ENCODE measurements at regions not wholly inside any gene's neighbourhood (a gene's known extent, or its start where the extent isn't known, plus 50 kb on each side); places are given as distances from the start of the nearest gene placed in this dataset.

DNA sequence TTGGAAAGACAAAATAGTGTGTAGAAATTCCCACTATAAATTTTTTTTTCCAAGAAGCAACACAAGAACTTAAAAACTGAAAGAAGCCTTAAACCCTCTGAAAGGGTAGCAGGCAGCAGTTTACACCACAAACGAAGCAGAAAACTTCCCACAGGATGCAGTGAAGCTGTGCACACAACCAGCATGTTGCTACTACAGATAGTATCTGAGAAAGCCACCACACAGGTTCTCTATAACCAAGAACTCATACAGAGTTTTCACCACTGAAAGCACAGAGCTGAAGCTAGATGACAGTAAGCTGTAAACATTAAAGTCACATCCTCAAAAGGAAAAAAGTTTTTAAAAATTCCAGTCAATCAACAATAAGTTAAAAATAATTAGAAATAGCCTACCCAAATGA lies 333.6 kb upstream of the MON1B start:
- Histone ChIP-seq H4K20me1 (ENCODE audit: low read depth, low read length) (no peaks in the 10 kb centered on the region), H3K9me3 (ENCODE audit: insufficient read depth, low read length) (no peaks in the 10 kb centered on the region), H3K4me2 (ENCODE audit: low read depth, low read length, poor library complexity, severe bottlenecking) (no peak overlapping the region), H3K27me3 (ENCODE audit: low read length) (no peaks in the 10 kb centered on the region), H3K27ac (ENCODE audit: low read depth, low read length) (no peak overlapping the region), H3K4me3 (ENCODE audit: insufficient read depth, low read length, poor library complexity, severe bottlenecking) (no peak overlapping the region), H3K9ac (ENCODE audit: low read length) (no peak overlapping the region), H3F3A (ENCODE audit: insufficient read depth) (no peaks in the 10 kb centered on the region), H3K36me3 (ENCODE audit: low read length) (no peaks in the 10 kb centered on the region), H3K79me2 (ENCODE audit: insufficient read depth, low read length) (no peaks in the 10 kb centered on the region), H3K9me2 (replicated peaks; ENCODE audit: insufficient read depth, low read length) (no peaks in the 10 kb centered on the region), H2AFZ (ENCODE audit: low read depth, low read length, severe bottlenecking) (no peak overlapping the region)
- TF ChIP-seq, protein P1, sequence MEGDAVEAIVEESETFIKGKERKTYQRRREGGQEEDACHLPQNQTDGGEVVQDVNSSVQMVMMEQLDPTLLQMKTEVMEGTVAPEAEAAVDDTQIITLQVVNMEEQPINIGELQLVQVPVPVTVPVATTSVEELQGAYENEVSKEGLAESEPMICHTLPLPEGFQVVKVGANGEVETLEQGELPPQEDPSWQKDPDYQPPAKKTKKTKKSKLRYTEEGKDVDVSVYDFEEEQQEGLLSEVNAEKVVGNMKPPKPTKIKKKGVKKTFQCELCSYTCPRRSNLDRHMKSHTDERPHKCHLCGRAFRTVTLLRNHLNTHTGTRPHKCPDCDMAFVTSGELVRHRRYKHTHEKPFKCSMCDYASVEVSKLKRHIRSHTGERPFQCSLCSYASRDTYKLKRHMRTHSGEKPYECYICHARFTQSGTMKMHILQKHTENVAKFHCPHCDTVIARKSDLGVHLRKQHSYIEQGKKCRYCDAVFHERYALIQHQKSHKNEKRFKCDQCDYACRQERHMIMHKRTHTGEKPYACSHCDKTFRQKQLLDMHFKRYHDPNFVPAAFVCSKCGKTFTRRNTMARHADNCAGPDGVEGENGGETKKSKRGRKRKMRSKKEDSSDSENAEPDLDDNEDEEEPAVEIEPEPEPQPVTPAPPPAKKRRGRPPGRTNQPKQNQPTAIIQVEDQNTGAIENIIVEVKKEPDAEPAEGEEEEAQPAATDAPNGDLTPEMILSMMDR (IDR thresholded peaks at IDR 0.05; ENCODE audit: insufficient read depth, low read length, poor library complexity, severe bottlenecking): no peak
- TF ChIP-seq EZH2phosphoT487 (conservative IDR thresholded peaks at IDR 0.05; ENCODE audit: low read length): no peak

DNA sequence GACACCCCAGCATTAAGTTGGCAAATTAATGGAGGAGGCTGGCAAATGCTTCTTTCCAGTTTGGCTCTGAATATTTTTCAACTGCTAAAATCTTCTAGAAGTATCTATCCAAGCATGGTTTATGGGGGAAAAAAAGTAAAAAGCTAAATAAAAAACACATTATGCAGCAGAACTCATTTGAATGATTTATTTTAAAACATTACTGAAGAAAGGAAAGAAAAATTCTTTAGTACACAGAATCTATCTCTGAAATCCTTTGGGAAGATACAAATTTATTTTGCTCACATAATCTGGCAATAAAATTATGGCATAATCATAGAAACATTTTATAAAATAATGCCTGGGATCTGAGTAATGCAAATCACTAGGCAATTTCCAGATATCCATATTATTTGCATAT lies 328.1 kb upstream of the MON1B start:
- no peaks in the 10 kb centered on the region for H4K20me1 ChIP-seq (ENCODE audit: low read depth, low read length)
- H3K79me2 ChIP-seq (ENCODE audit: insufficient read depth, low read length): no peaks in the 10 kb centered on the region
- no peak overlapping the region for H3K9ac ChIP-seq (ENCODE audit: low read length)
- TF ChIP-seq EZH2phosphoT487 (conservative IDR thresholded peaks at IDR 0.05; ENCODE audit: low read length): no peak
- TF ChIP-seq, protein P1 (IDR thresholded peaks at IDR 0.05; ENCODE audit: insufficient read depth, low read length, poor library complexity, severe bottlenecking): no peak
- no peaks in the 10 kb centered on the region for H3K36me3 ChIP-seq (ENCODE audit: low read length)
- H3K27ac ChIP-seq (ENCODE audit: low read depth, low read length): no peak overlapping the region
- H3F3A ChIP-seq (ENCODE audit: insufficient read depth): no peaks in the 10 kb centered on the region
- H2AFZ ChIP-seq (ENCODE audit: low read depth, low read length, severe bottlenecking): no peak overlapping the region
- no peaks in the 10 kb centered on the region for H3K9me2 ChIP-seq (replicated peaks; ENCODE audit: insufficient read depth, low read length)
- H3K9me3 ChIP-seq (ENCODE audit: insufficient read depth, low read length): no peaks in the 10 kb centered on the region
- no peaks in the 10 kb centered on the region for H3K27me3 ChIP-seq (ENCODE audit: low read length)
- H3K4me3 ChIP-seq (ENCODE audit: insufficient read depth, low read length, poor library complexity, severe bottlenecking): no peak overlapping the region
- no peak overlapping the region for H3K4me2 ChIP-seq (ENCODE audit: low read depth, low read length, poor library complexity, severe bottlenecking)

DNA sequence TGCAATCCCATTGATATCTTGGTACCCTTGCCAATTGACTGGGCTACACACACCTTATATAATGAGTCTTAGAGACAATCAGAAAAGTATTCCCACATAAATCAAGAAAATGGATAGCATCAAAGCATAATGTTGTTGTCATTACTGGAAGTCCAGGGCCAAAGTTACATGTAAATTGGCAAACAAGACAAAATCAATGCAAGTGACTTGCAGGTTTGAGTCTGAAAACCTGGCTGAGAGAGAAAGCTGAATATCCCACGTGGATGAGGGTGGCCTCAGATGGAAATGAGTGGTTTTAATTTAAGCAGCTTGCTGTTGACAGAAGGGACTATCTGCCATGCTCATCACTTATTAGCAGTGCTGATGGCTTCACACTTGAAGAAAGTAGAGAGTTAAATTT lies 324.0 kb upstream of the MON1B start:
- H3K9me3 ChIP-seq (ENCODE audit: insufficient read depth, low read length): no peaks in the 10 kb centered on the region
- H2AFZ ChIP-seq (ENCODE audit: low read depth, low read length, severe bottlenecking): no peak overlapping the region

More for the DNA sequence above, 324.0 kb upstream of the MON1B start:
- H3K9ac ChIP-seq (ENCODE audit: low read length): no peak overlapping the region
- no peaks in the 10 kb centered on the region for H3K9me2 ChIP-seq (replicated peaks; ENCODE audit: insufficient read depth, low read length)
- H4K20me1 ChIP-seq (ENCODE audit: low read depth, low read length): no peaks in the 10 kb centered on the region
- TF ChIP-seq EZH2phosphoT487 (conservative IDR thresholded peaks at IDR 0.05; ENCODE audit: low read length): no peak
- TF ChIP-seq, protein P1 (IDR thresholded peaks at IDR 0.05; ENCODE audit: insufficient read depth, low read length, poor library complexity, severe bottlenecking): no peak
- no peak overlapping the region for H3K27ac ChIP-seq (ENCODE audit: low read depth, low read length)
- no peaks in the 10 kb centered on the region for H3F3A ChIP-seq (ENCODE audit: insufficient read depth)
- H3K27me3 ChIP-seq (ENCODE audit: low read length): no peaks in the 10 kb centered on the region
- no peak overlapping the region for H3K4me2 ChIP-seq (ENCODE audit: low read depth, low read length, poor library complexity, severe bottlenecking)
- no peaks in the 10 kb centered on the region for H3K36me3 ChIP-seq (ENCODE audit: low read length)
- H3K4me3 ChIP-seq (ENCODE audit: insufficient read depth, low read length, poor library complexity, severe bottlenecking): no peak overlapping the region
- no peaks in the 10 kb centered on the region for H3K79me2 ChIP-seq (ENCODE audit: insufficient read depth, low read length)

Measured in SU-DHL-6 (cell line).